Activated CD8-positive, alpha-beta memory T cell treated with anti-CD3 and anti-CD28 coated beads for 36 hours (primary cell): ENCODE measurements at regions not wholly inside any gene's neighbourhood (a gene's known extent, or its start where the extent isn't known, plus 50 kb on each side); places are given as distances from the start of the nearest gene placed in this dataset.

ENCODE experiments used
- CTCF ChIA-PET: fragments of 350-600 bp; sonication (Branson Sonifier 250); formaldehyde crosslinking; loops from one replicate; lab custom pipeline; 2021; ENCODE audit warnings: antibody characterized with exemption; lab: Charles Lee
- POLR2A ChIA-PET: fragments of 350-600 bp; sonication (Branson Sonifier 250); formaldehyde crosslinking; loops from one replicate; lab custom pipeline; 2021; ENCODE audit warnings: antibody characterized with exemption; lab: Charles Lee

GRCh38 chr5:143558048-143558447 lies 154.6 kb upstream of the NR3C1 start:
- CTCF ChIA-PET: interaction anchor here (1.7 kb wide), 1 partner anchor 18 kb away, joined by 3 read pairs; no protein-coding TSS in a partner anchor
- POLR2A ChIA-PET: no interaction called here

DNA sequence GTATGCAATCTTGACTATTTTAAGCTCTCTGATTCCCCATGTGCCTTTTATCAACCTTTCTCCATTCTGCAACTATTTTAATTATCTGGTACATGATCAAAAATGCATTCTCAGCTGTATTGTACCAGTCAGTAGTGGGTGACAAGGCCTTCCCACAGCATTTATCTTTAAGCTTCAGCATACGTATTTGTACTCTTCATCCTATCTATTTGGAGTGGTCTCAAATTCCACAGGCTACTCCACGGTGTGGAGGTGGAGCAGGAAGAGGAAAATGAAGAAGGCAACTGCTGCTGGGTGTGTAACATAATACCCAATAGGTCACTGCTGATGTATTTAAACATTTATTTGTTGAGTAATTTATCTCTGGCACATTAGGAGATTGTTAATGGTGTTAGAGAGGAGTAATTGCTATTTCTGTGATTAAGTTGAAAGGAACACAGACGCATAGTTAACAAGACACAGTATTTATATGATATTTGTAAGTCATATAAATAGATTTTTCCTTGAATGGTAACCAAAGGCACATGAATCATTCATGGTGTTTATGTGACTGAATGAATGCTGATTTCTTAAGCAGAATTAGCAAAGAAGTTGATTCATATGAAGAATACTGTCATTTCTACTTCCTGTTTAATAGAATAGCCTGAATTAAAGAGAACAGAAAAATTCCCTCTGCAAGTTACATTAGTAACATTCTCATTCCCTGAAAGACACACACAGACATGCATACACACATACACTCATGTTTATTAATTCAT lies 153.8 kb upstream of the NR3C1 start:
- POLR2A ChIA-PET: no interaction called here
- CTCF ChIA-PET: interaction anchor here (0.9 to 1.7 kb wide), 2 partner anchors 17 to 153 kb away, joined by 3 read pairs; no protein-coding TSS in a partner anchor

- CTCF ChIA-PET: interaction anchor here (1.4 kb wide), 1 partner anchor 12 kb away, joined by 5 read pairs; no protein-coding TSS in a partner anchor
- POLR2A ChIA-PET: no interaction called here
These were observed 151.5 kb upstream of the NR3C1 start for GRCh38 chr5:143554918-143555477.

GRCh38 chr5:143554187-143554717 lies 150.8 kb upstream of the NR3C1 start:
- ChIA-PET POLR2A (no interaction called here), CTCF (interaction anchor here (1.4 kb wide), 1 partner anchor 11 kb away, joined by 5 read pairs; no protein-coding TSS in a partner anchor)

DNA sequence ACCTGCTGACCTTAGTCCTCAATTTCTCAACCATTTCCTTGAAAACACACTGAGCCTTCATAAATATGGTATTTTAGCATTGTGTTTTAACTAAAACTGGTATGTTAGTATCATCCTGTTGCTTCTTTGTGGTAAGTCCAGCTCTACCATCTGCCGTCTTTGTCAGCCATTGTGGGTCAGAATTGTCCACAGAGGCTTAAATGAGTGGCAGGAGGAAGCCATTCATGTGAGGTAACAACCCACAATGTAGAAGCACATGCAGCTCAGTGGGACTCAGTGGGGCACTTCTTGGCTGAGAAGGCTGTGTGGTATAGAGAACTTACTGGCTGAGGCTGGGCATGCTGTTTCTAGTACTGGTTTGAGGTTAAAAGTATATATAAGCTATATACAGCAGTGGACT lies 149.2 kb upstream of the NR3C1 start:
- POLR2A ChIA-PET: no interaction called here

DNA sequence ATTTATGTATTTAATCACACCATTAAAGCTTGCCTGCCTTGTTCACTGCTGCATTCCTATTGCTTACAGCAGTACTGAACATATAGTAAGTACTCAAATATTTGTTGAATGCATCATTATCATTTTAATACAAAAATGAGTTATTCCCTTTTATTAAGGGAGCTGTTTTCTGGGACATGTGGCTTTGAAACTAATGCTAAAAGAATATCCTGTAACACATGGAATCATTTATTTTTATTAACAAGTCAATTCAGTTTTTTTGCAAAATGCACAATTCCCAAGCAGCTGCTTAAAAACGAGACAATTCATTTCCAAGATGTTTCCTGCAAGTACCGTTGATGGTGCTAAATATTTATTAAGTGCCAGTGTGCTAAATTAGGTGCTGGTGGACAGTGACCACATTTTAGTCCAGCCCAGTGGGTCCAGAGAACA lies 148.3 kb upstream of the NR3C1 start:
- ChIA-PET POLR2A (no interaction called here), CTCF (no interaction called here)

More for the DNA sequence above, 149.2 kb upstream of the NR3C1 start:
- CTCF ChIA-PET: interaction anchor here (1.2 kb wide), 1 partner anchor 31 kb away, joined by 3 read pairs; no protein-coding TSS in a partner anchor

DNA sequence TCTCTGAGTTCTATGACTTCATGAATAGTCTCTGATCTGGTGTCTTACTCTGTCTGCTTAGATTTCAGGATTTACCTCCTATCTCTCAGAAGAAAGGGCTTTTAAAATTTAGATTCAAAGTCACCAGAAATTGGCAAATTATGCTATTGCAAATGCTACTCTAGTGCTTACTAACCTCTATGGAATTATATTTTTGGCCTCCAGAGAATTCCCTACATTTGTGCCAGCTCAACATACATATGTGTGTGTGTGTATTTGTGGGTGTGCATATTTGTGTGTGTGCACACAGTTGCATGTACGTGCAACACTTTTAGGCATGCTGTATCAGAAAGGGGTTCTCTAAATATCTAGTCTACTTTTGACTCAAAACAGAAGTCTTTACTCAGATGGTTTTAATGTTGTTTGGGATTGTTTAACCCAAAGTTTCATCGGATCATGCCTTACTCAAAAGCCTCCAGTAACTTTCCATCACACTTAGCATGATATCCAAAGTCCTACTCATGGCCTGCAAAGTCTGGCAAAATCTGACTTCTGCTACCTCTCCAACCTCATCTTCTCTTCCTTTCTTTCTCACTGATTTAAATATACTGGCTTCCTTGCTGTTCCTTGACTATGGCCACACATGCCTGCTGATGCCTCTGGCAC lies 147.6 kb upstream of the NR3C1 start:
- POLR2A ChIA-PET: no interaction called here
- CTCF ChIA-PET: no interaction called here

GRCh38 chr5:143547342-143547741 lies 143.9 kb upstream of the NR3C1 start:
- POLR2A ChIA-PET: no interaction called here

GRCh38 chr5:143546394-143546793 lies 142.9 kb upstream of the NR3C1 start:
- CTCF ChIA-PET: no interaction called here
- POLR2A ChIA-PET: no interaction called here

More at GRCh38 chr5:143547342-143547741, 143.9 kb upstream of the NR3C1 start:
- CTCF ChIA-PET: no interaction called here

- CTCF ChIA-PET: no interaction called here
- POLR2A ChIA-PET: no interaction called here
These were observed 141.1 kb upstream of the NR3C1 start for GRCh38 chr5:143544606-143545005.

GRCh38 chr5:143543358-143544255 lies 140.1 kb upstream of the NR3C1 start:
- POLR2A ChIA-PET: no interaction called here
- CTCF ChIA-PET: interaction anchor here (2.1 kb wide), 1 partner anchor 11 kb away, joined by 5 read pairs; no protein-coding TSS in a partner anchor

DNA sequence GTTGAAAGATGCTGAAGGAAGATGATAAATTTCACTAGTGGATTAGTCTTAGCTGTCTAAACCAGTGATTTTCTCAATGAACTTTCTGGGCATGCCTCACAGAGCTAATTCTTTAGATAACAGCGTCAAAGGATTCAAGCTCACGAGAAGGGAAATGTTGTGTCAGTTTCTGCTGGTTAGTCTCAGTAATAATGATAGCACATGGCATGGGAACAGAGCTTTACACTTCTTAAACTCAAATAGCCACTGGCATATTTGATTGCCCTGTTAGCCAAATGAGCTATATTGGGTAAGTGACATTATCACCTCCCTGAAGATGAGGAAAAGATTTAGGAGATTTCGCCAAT lies 139.3 kb upstream of the NR3C1 start:
- ChIA-PET CTCF (interaction anchor here (2.1 kb wide), 1 partner anchor 11 kb away, joined by 5 read pairs; no protein-coding TSS in a partner anchor), POLR2A (no interaction called here)

DNA sequence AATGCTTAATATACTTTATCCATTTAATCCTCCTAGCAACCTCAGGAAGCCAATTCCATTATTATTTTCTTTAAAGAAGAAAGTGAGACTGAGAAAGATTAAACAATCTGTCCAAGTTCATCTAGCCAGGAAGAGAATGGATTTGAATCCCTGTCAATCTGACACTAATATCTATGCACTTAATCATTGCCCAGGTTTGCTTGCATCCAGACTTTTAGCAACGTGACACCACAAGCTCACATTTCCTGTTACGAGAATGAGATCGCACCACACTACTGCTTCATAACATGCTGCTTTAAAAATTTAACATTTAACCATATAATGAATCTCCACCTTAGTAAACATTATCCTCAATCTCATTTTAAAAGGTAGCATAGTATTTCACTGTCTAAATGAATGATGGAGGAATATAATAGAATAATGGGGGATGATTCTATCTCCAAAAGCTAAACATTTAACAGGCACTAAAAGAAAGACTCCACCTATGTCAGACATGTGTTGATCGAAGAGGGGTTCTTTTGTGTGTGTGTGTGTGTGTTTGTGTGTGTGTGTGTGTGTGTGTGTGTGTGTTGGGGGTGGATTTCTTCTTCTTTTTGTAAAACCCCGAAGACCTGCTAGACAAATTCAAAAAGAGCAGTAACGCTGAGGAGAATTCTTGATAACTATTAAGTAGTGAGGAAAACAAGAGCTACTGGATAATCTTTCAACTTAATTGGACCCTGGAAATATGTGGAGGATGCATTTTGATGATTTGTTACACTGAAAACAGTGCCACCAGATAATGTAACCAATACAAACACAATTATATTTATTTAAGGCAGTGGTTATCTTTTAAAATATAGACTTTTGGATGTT lies 138.7 kb upstream of the NR3C1 start:
- ChIA-PET POLR2A (no interaction called here), CTCF (interaction anchor here (0.6 to 2.1 kb wide), 2 partner anchors 12 to 1244 kb away, joined by 3 to 5 read pairs; no protein-coding TSS in a partner anchor)

DNA sequence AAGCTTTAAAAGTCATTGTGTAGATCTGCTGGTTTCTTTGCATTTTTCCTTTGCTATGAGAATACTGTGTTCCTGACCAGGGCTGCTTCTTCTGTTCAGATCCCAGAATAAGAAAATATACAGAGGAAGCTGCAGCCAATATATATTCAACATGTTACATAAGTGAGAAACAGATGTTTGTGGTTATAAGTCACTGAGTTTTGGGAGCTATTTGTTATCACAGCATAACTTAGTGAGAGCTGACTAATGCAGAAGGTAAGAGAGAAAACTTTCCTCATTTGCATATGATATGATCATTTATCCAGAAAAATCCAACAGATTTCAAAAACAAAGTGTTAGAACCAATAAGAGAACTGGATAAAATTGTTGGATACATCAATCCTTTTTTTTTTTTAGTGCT lies 136.3 kb upstream of the NR3C1 start:
- ChIA-PET CTCF (interaction anchor here (0.7 to 0.9 kb wide), 2 partner anchors 19 to 129 kb away, joined by 3 read pairs; no protein-coding TSS in a partner anchor), POLR2A (no interaction called here)

GRCh38 chr5:143537056-143537455 lies 133.6 kb upstream of the NR3C1 start:
- CTCF ChIA-PET: no interaction called here
- POLR2A ChIA-PET: no interaction called here

- ChIA-PET POLR2A (interaction anchor here (0.6 kb wide), 1 partner anchor 454 kb away, joined by 3 read pairs; no protein-coding TSS in a partner anchor), CTCF (no interaction called here)
These were observed 132.9 kb upstream of the NR3C1 start for GRCh38 chr5:143536364-143536763.

DNA sequence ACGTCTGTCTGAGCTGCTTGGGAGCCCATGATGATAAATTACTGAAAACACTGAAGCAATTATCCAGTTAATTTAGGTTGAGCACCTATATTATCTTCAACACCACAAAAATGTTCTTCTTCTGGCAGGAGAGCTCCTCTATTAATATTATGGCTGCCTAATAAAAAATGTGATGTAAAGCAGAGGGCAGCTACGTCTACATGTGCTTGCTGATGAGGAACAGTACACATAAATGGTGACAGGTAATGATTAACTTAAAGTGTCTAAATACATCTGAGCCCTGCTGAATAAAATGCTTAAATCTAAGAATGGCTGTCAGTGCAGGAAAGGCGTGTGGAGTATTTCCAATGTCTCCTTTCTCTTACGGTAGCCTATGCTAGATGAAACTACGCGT lies 131.3 kb upstream of the NR3C1 start:
- POLR2A ChIA-PET: no interaction called here
- CTCF ChIA-PET: no interaction called here
